Epithelial cell of esophagus (primary cell): ENCODE measurements at regions not wholly inside any gene's neighbourhood (a gene's known extent, or its start where the extent isn't known, plus 50 kb on each side); places are given as distances from the start of the nearest gene placed in this dataset.
A peak's percentile ranks its signal among the peaks of the same experiment; 100 is the strongest.

ENCODE experiments used
- DNase-seq: peaks from one replicate; pipeline ENCODE4 v3.0.0; 2010; ENCODE audit warnings: low read depth
- H3K4me3 ChIP-seq: 2 replicates; pipeline ENCODE4 v1.5.1; 2011; ENCODE audit warnings: mild to moderate bottlenecking, low read length, control low read depth
- TF ChIP-seq, protein P1 (sequence below): IDR thresholded peaks from 2 replicates; pipeline ENCODE4 v1.5.1; 2011; ENCODE audit warnings: low read depth, mild to moderate bottlenecking, low read length, control low read depth, inconsistent platforms; ENCODE audit not compliant: insufficient read depth; ENCODE audit errors: missing control alignments

DNA sequence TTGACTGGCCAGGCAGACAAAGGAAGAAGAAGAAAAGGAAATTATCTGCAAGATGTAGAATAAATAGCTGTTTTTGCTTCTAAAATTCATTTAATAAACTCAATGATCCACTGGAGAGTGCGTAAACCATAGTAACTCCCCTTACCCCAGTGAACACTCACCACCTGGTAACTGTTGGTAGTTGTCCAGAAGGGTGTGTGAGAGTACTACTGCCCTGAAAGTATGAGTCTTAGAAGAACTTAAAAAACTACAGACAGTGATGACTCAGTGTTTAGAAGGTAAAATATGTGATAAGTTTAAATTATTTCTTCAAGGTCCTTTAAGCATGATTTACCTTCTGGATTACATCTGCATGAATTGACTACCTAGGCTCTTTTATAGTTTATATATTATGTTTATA, 53.0 kb upstream of the SEMA3A start:
- peak; percentile 86 for DNase-seq
- TF ChIP-seq, protein P1, sequence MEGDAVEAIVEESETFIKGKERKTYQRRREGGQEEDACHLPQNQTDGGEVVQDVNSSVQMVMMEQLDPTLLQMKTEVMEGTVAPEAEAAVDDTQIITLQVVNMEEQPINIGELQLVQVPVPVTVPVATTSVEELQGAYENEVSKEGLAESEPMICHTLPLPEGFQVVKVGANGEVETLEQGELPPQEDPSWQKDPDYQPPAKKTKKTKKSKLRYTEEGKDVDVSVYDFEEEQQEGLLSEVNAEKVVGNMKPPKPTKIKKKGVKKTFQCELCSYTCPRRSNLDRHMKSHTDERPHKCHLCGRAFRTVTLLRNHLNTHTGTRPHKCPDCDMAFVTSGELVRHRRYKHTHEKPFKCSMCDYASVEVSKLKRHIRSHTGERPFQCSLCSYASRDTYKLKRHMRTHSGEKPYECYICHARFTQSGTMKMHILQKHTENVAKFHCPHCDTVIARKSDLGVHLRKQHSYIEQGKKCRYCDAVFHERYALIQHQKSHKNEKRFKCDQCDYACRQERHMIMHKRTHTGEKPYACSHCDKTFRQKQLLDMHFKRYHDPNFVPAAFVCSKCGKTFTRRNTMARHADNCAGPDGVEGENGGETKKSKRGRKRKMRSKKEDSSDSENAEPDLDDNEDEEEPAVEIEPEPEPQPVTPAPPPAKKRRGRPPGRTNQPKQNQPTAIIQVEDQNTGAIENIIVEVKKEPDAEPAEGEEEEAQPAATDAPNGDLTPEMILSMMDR = peak; percentile 45

DNA sequence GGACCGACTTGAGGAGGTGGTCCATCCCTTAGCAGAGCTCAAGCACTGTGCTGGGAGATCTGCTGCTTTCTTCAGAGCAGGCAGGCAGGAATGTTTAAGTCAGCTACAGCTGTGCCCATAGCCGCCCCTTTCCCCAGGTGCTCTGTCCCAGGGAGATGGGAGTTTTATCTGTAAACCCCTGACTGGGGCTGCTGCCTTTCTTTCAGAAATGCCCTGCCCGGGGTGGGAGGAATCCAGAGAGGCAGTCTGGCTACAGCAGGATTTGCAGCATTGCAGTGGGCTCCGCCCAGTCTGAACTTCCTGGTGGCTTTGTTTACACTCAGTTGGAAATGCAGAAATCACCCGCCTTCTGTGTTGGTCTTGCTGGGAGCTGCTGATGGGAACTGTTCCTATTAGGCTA, 51.2 kb upstream of the SEMA3A start:
- TF ChIP-seq, protein P1 = no peak
- no peak overlapping the region for H3K4me3 ChIP-seq
- peak; percentile 36 for DNase-seq

More for the DNA sequence above, 53.0 kb upstream of the SEMA3A start:
- no peak overlapping the region for H3K4me3 ChIP-seq
